NCI-H748 (cell line): ENCODE measurements at regions not wholly inside any gene's neighbourhood (a gene's known extent, or its start where the extent isn't known, plus 50 kb on each side); places are given as distances from the start of the nearest gene placed in this dataset.

Experiments
- DNase-seq: peaks from one replicate; lab custom pipeline; 2025; ENCODE audit not compliant: unreplicated experiment; lab: John Stamatoyannopoulos, UW

DNA sequence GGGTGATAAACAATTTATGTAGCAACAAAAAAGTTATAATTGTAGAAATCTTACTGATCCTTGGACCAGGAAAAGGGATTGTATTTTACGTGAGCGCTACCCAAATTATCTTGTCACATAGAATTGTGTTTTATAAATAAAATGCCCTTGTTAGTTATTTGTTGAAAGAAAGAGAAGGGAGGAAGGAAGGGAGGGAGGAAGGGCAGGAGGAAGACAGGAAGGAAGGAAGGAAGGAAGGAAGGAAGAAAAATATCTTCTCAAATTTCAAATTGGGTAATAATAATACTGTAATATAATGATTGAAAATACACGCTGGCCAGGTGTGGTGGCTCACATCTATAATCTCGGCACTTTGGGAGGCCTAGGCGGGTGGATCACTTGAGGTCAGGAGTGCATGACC is 206.2 kb upstream of the TLL1 start:
- no peak for DNase-seq

DNA sequence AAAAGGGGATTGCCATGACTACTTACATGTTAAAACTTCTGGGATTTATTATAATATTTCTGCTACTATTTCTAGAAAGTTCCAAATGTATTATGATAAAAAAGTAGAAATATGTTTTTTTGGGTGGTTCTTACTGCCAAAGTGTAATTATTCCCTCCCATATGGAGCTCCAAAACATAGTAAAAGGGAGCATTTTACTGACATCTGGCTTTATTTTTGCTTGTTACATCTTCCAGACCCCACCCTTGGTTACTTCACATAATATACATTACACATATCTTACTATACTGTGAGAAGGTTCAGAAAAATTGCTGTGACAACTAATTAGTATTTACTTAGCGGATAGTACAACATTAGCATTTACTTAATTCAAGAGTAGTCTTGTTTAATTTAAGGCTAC is 205.1 kb upstream of the TLL1 start:
- DNase-seq, result peak; percentile 63

DNA sequence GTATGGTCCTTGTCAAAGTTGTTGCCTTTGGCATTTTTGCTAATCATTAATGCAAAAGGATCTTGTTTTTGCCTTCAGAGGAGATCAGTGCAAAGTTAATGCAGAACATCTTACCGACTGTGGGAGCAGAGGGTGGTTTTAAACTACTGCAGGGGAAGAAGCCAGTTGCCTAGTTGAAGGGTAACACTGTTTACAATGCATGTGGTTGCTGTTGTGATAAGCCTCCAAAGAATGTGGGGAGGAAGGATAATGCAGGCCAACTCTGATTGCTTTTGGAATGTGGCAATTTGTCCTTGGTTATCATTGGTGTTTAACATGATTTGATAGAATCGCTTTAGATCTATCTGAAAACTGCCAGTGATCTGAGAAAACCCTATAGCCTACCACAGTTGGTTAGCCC is 204.3 kb upstream of the TLL1 start:
- peak; percentile 1 for DNase-seq

DNA sequence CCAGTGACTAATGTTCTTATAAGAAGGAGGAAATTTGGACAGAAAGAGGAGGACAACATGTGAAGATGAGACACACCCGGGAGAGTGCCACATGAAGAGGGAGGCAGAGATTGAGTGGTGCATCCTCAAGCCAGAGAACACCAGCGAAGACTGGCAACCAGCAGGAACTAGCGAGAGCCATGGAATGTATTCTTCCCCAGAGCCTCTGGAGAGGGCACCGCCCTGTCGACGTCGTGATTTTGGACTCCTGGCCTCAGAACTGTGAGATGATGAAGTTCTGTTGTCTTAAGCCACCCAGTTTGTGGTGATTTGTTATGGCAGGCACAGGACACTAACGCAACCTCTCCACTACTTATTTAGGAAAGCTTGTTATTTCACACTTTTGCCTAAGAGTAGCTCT is 196.0 kb upstream of the TLL1 start:
- no peak for DNase-seq

DNA sequence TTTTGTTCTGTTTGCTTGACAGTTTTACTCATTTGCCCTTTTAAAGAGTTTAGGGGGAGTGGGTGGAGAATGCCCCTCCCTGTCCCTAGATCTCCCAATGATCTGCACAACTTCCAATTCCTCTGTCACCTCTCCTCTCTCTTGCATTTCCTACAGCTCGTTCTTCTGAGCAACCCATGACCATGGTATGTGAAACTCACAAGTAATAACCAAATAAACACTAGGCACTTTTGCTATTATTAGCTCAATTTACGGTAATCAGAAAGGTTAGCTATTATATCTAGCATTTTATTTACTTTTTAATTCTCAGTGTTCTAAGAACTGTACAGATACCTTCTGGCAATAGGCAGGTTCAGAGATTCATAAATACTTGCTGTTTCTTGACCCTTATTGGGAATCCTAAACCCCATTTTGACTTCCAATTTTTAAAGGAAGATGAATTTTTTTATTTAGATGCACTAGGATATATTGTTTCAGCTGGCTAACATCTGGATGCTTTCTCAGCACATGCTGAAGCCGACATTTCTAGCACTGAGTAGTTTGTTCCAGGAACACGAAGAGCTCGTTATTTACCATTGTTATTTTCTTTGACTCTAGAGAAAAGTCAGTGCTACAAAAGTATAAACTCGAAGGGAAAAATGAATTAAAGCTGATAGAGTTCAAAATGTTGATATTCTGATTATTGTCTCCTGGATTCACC is 194.7 kb upstream of the TLL1 start:
- no peak for DNase-seq

DNA sequence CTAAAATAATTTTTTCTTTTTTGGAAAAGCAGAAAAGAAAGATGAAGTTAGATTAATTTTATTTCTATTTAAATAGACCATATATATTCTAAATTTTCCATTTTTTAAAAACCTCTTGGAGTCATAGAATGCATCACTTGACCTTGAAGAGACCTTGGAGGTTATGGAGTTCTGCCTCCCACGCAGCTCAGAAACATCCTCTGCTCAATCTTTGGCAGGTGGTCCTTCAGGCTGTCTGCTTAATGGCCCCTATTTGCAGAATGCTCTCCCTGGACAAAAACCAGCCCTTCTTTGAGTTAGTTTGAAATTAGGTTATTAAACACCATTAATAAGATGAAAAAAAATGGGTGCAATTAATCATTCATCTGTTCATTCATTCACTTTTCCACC is 194.1 kb upstream of the TLL1 start:
- no peak for DNase-seq

- DNase-seq, result no peak
These were observed 192.2 kb upstream of the TLL1 start for GRCh38 chr4:165680821-165681220.

- DNase-seq, result no peak
These were observed 190.4 kb upstream of the TLL1 start for GRCh38 chr4:165682611-165683010.

- no peak for DNase-seq
These were observed 188.7 kb upstream of the TLL1 start for GRCh38 chr4:165684177-165684805.

GRCh38 chr4:165686756-165687155 is 186.3 kb upstream of the TLL1 start:
- no peak for DNase-seq

DNA sequence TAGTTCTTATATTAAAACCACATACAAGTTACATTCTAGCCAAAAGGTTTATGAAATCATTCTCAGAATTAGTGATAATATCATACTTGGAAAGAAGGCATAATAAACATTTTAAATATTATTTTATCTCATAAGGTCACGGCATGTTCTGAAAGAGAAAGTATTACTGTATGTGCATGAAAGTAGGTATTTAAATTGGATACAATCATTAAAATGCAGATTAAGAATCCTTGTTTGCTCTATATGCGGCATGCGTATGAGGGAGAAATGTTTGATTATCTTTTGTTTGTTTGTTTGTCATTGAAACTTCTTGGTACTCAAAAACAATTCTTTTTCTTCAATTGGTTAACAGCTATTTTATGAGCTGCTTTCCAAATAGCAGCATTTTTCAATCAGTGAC is 183.9 kb upstream of the TLL1 start:
- no peak for DNase-seq

- DNase-seq, result no peak
These were observed 181.0 kb upstream of the TLL1 start for GRCh38 chr4:165692082-165692481.

DNA sequence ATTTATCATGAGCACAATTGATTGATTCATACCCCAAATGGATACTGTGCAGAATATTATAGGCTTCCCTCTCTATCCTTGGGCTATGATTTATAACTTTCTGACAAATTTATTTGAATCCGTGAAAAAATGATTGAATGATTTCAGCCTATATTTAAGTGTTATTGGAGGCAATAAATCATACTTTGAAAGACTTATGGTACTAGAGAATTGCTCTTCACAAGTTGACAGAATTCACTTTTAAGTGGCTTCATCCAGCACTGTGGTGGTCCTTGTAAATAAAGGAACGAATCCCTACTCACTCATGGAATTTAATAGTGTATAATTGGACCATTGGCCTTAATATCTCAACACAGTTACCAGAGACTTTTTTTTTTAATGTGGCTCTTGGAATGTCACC is 174.8 kb upstream of the TLL1 start:
- no peak for DNase-seq

- no peak for DNase-seq
These were observed 174.0 kb upstream of the TLL1 start for GRCh38 chr4:165699055-165699454.

GRCh38 chr4:165700855-165701254 is 172.2 kb upstream of the TLL1 start:
- DNase-seq, result peak; percentile 7

- no peak for DNase-seq
These were observed 165.9 kb upstream of the TLL1 start for GRCh38 chr4:165707128-165707527.

- DNase-seq, result no peak
These were observed 163.5 kb upstream of the TLL1 start for GRCh38 chr4:165709516-165709915.

DNA sequence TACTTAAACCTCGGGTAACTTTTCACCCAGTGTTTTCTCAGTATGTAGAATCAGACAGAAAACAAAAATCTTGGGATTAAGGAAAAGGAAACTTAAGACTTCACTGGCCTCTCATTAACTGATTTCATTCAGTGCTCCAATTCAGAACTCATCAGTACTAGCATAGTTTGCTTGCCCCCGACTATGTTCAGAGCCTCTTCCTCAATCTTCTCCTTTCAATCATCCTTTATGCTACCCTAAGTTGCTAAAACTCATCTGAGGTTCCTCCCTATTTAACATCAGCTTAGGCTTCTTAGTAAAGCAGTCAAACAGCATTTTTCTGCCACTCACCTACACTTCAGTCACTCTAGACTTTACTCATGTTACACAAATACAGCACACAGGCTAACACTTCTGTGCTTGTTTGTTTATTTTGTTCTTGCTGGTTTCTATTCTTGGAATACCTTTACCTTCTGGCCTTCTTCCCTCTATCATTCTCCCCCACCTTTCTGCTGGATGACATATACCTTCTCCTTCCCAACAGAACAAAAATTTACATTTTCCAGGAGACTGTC is 163.0 kb upstream of the TLL1 start:
- DNase-seq, result peak; percentile 18

DNA sequence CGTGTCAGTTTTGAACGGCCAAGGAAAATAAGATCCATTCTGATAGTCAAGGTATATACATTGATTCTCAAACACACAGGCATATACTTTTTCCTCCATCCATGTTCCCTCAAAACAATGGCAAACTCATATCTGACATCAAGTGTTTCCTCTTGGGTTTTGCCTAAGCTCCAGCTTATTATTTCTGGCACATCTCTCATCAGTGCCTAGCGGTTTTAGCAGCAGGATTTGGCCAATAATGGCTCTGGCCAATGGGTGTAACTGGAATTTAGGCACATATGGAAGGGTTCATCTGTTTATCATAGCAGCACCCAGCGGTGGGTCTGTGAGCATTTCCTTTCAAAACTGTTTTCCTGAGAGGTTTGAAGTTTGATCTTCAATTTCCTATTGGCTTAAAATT is 161.6 kb upstream of the TLL1 start:
- DNase-seq, result no peak

GRCh38 chr4:165711912-165712311 is 161.1 kb upstream of the TLL1 start:
- DNase-seq, result no peak

GRCh38 chr4:165714650-165715049 is 158.4 kb upstream of the TLL1 start:
- DNase-seq, result no peak

DNA sequence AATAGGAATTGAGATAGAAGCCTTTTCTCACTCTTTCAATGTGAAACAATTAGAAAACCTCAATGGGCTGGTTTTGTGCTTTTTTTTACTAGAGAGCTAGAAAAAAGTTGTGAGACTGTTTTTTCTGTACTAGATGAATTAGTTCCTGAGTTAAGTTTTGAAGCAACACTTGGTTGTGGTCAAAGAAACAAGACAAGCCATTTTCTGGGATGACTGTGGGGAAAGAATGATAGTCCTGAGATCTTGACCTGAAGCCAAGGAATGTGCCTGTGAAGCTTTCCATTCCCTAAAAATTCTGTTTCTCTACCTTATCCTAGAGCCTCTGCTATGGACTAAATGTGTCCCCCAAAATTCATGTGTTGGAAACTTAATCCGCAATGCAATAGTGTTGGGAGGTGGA is 157.8 kb upstream of the TLL1 start:
- DNase-seq, result no peak

GRCh38 chr4:165715989-165716388 is 157.0 kb upstream of the TLL1 start:
- no peak for DNase-seq
